ENCODE measurements at regions not wholly inside any gene's neighbourhood (a gene's known extent, or its start where the extent isn't known, plus 50 kb on each side); places are given as distances from the start of the nearest gene placed in this dataset.

DNA sequence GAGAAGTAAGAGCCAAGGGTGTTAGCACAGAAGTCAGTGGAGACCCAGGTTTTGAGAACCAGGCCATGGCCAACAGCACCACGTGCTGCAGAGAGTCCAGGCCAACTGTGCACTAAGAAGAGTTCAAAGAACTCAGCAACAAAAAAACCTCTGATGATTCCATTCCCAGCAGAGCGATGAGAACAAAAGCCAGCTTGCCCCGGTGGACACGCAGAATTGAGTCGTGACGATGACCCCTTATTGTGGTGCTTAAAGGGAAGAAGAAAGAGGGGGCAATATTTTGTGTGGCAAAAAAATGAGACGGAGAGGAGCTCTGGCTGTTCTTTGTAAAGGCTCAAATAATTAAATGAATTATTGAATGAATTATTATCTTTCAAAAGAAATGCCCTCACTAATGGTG, 468.3 kb upstream of the AUTS2 start:
- TF ChIP-seq, protein P1, sequence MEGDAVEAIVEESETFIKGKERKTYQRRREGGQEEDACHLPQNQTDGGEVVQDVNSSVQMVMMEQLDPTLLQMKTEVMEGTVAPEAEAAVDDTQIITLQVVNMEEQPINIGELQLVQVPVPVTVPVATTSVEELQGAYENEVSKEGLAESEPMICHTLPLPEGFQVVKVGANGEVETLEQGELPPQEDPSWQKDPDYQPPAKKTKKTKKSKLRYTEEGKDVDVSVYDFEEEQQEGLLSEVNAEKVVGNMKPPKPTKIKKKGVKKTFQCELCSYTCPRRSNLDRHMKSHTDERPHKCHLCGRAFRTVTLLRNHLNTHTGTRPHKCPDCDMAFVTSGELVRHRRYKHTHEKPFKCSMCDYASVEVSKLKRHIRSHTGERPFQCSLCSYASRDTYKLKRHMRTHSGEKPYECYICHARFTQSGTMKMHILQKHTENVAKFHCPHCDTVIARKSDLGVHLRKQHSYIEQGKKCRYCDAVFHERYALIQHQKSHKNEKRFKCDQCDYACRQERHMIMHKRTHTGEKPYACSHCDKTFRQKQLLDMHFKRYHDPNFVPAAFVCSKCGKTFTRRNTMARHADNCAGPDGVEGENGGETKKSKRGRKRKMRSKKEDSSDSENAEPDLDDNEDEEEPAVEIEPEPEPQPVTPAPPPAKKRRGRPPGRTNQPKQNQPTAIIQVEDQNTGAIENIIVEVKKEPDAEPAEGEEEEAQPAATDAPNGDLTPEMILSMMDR (IDR thresholded peaks at IDR 0.05): no peak
- no peak for TF ChIP-seq POLR2A (IDR thresholded peaks at IDR 0.05)
